KOPT-K1 (cell line): ENCODE measurements at regions not wholly inside any gene's neighbourhood (a gene's known extent, or its start where the extent isn't known, plus 50 kb on each side); places are given as distances from the start of the nearest gene placed in this dataset.

Experiments used
- H3K27ac ChIP-seq: fragments of 200-600 bp; sonication (generic); 2 replicates; pipeline ENCODE4 v1.5.1; 2016; ENCODE audit warnings: antibody characterized with exemption, mild to moderate bottlenecking, low read depth, low read length; ENCODE audit not compliant: poor library complexity, severe bottlenecking
- H3K36me3 ChIP-seq: fragments of 200-600 bp; sonication (generic); 2 replicates; pipeline ENCODE4 v1.5.1; 2017; ENCODE audit warnings: antibody characterized with exemption, mild to moderate bottlenecking, low read length, moderate library complexity; ENCODE audit not compliant: insufficient read depth
- H3K9me3 ChIP-seq: fragments of 200-600 bp; sonication (generic); 2 replicates; pipeline ENCODE4 v1.5.1; 2017; ENCODE audit warnings: antibody characterized with exemption, low read length, mild to moderate bottlenecking; ENCODE audit not compliant: insufficient read depth, poor library complexity, severe bottlenecking

DNA sequence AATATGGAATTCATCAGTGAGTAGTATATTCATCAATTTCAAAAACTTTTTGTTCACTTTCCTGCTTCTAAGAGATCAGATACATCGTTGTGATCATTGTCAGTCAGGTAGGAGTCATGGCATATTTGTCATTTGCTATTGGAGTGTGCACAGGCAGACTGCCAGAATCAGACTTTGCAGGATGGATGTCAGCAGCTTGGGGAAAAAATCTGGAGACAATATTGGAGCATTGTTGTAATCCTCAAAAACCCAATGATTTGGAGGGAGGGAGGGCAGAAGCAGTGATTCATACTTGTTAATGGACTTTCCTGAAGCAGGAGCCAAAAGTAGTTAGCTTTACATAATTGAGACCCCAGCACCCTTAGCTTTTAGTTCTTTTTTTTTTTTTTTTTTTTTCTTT is 59.6 kb upstream of the DRP2 start:
- no peak overlapping the region for H3K27ac ChIP-seq
- peaks cover 80% of the 10 kb centered on the region for H3K36me3 ChIP-seq
- no peaks in the 10 kb centered on the region for H3K9me3 ChIP-seq

- H3K36me3 ChIP-seq, result peaks cover 62% of the 10 kb centered on the region
- H3K9me3 ChIP-seq, result no peaks in the 10 kb centered on the region
- H3K27ac ChIP-seq, result no peak overlapping the region
Observed at GRCh38 chrX:101163166-101163565, 56.4 kb upstream of the DRP2 start.

GRCh38 chrX:101164766-101165590 is 54.6 kb upstream of the DRP2 start:
- Histone ChIP-seq H3K36me3 (peaks cover 48% of the 10 kb centered on the region), H3K9me3 (no peaks in the 10 kb centered on the region), H3K27ac (no peak overlapping the region)
